ENCODE measurements at regions not wholly inside any gene's neighbourhood (a gene's known extent, or its start where the extent isn't known, plus 50 kb on each side); places are given as distances from the start of the nearest gene placed in this dataset.

DNA sequence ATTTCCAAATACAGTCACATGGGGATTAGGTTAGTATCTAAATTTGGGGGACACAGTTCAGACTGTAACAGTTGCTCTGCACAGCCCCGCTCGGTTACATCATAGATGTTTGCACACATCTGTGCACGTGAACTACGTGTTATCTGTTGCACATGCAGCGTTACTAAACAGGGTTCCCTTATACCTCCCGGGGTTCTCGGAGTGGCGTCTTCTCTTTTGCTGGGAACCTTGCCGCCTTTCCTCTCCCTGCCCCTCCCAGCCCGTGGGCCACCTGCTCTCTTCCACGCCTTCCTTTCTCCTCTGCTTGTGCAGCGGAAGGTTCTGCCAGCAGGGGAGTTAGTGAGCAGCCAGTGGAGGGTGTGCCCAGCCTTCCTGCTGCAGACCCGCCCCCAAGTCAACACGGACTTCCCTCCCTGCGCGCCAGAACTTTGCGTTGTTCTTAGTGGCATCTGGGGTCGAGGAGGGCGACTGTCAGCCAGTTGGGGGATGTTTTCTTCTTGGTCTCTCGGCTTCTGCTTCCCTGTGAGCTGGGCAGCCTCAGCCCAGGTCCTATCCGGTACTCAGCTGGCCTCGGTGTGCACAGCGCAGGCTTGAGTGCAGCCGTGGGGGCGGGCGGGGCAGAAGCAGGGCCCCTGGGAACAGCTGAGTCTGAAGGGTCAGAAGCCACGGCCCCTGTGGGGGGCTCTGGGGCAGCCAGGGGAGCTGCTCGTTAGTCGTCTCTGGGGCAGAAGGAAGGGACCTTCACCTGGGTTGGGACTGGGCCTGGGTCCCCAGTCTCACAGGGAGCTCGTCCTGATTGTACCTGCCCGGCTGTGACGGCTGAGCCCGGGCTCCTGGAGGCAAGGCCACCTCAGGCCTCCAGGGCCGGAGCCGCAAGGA, 146.7 kb downstream of the IGLL1 start (continued):
- TF ChIP-seq, protein P1, sequence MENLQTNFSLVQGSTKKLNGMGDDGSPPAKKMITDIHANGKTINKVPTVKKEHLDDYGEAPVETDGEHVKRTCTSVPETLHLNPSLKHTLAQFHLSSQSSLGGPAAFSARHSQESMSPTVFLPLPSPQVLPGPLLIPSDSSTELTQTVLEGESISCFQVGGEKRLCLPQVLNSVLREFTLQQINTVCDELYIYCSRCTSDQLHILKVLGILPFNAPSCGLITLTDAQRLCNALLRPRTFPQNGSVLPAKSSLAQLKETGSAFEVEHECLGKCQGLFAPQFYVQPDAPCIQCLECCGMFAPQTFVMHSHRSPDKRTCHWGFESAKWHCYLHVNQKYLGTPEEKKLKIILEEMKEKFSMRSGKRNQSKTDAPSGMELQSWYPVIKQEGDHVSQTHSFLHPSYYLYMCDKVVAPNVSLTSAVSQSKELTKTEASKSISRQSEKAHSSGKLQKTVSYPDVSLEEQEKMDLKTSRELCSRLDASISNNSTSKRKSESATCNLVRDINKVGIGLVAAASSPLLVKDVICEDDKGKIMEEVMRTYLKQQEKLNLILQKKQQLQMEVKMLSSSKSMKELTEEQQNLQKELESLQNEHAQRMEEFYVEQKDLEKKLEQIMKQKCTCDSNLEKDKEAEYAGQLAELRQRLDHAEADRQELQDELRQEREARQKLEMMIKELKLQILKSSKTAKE (CRISPR knock-in tag; IDR thresholded peaks at IDR 0.05; ENCODE audit: borderline replicate concordance), result 0 out of 2 replicates have a peak, but pooled peaks have one; percentile 34
- TF ChIP-seq ZNF292 (CRISPR knock-in tag; IDR thresholded peaks at IDR 0.05; ENCODE audit: borderline replicate concordance, low read depth) (0 out of 2 replicates have a peak, but pooled peaks have one; percentile 55), SOX5 (CRISPR knock-in tag; IDR thresholded peaks at IDR 0.05; ENCODE audit: borderline replicate concordance) (0 out of 2 replicates have a peak, but pooled peaks have one; percentile 8), NR2F6 (IDR thresholded peaks at IDR 0.05) (peak; percentile 51; the same call in 1 of the 2 replicates), NR2F6 (CRISPR knock-in tag; IDR thresholded peaks at IDR 0.05) (peak; percentile 10; the same call in 1 of the 2 replicates), MYC (CRISPR knock-in tag; IDR thresholded peaks at IDR 0.05; ENCODE audit: borderline replicate concordance) (peak; percentile 39; the same call in 1 of the 2 replicates), HDAC1 (CRISPR knock-in tag; IDR thresholded peaks at IDR 0.05) (peak; percentile 68), STAG1 (CRISPR knock-in tag; IDR thresholded peaks at IDR 0.05) (peak; percentile 38), HOXA5 (CRISPR knock-in tag; IDR thresholded peaks at IDR 0.05) (0 out of 2 replicates have a peak, but pooled peaks have one; percentile 30), ZNF746 (CRISPR knock-in tag; IDR thresholded peaks at IDR 0.05) (0 out of 2 replicates have a peak, but pooled peaks have one; percentile 47), GABPB1 (CRISPR knock-in tag; IDR thresholded peaks at IDR 0.05) (0 out of 2 replicates have a peak, but pooled peaks have one; percentile 21), ZFP90 (CRISPR knock-in tag; IDR thresholded peaks at IDR 0.05; ENCODE audit: borderline replicate concordance) (0 out of 2 replicates have a peak, but pooled peaks have one; percentile 39), FOXA3 (CRISPR knock-in tag; IDR thresholded peaks at IDR 0.05) (peak; percentile 64), ZNF777 (CRISPR knock-in tag; IDR thresholded peaks at IDR 0.05) (0 out of 2 replicates have a peak, but pooled peaks have one; percentile 10), NFYC (CRISPR knock-in tag; IDR thresholded peaks at IDR 0.05) (0 out of 2 replicates have a peak, but pooled peaks have one; percentile 7), HOXA7 (CRISPR knock-in tag; IDR thresholded peaks at IDR 0.05) (peak; percentile 28; the same call in 1 of the 2 replicates)
- TF ChIP-seq, protein P2, sequence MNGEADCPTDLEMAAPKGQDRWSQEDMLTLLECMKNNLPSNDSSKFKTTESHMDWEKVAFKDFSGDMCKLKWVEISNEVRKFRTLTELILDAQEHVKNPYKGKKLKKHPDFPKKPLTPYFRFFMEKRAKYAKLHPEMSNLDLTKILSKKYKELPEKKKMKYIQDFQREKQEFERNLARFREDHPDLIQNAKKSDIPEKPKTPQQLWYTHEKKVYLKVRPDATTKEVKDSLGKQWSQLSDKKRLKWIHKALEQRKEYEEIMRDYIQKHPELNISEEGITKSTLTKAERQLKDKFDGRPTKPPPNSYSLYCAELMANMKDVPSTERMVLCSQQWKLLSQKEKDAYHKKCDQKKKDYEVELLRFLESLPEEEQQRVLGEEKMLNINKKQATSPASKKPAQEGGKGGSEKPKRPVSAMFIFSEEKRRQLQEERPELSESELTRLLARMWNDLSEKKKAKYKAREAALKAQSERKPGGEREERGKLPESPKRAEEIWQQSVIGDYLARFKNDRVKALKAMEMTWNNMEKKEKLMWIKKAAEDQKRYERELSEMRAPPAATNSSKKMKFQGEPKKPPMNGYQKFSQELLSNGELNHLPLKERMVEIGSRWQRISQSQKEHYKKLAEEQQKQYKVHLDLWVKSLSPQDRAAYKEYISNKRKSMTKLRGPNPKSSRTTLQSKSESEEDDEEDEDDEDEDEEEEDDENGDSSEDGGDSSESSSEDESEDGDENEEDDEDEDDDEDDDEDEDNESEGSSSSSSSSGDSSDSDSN (CRISPR knock-in tag; IDR thresholded peaks at IDR 0.05), result peak; percentile 44
- TF ChIP-seq, protein P3, sequence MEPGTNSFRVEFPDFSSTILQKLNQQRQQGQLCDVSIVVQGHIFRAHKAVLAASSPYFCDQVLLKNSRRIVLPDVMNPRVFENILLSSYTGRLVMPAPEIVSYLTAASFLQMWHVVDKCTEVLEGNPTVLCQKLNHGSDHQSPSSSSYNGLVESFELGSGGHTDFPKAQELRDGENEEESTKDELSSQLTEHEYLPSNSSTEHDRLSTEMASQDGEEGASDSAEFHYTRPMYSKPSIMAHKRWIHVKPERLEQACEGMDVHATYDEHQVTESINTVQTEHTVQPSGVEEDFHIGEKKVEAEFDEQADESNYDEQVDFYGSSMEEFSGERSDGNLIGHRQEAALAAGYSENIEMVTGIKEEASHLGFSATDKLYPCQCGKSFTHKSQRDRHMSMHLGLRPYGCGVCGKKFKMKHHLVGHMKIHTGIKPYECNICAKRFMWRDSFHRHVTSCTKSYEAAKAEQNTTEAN (CRISPR knock-in tag; conservative IDR thresholded peaks at IDR 0.05), result peak; percentile 93
- TF ChIP-seq, protein P4, sequence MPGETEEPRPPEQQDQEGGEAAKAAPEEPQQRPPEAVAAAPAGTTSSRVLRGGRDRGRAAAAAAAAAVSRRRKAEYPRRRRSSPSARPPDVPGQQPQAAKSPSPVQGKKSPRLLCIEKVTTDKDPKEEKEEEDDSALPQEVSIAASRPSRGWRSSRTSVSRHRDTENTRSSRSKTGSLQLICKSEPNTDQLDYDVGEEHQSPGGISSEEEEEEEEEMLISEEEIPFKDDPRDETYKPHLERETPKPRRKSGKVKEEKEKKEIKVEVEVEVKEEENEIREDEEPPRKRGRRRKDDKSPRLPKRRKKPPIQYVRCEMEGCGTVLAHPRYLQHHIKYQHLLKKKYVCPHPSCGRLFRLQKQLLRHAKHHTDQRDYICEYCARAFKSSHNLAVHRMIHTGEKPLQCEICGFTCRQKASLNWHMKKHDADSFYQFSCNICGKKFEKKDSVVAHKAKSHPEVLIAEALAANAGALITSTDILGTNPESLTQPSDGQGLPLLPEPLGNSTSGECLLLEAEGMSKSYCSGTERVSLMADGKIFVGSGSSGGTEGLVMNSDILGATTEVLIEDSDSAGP (CRISPR knock-in tag; IDR thresholded peaks at IDR 0.05; ENCODE audit: borderline replicate concordance), result peak; percentile 62
